ENCODE measurements at regions not wholly inside any gene's neighbourhood (a gene's known extent, or its start where the extent isn't known, plus 50 kb on each side); places are given as distances from the start of the nearest gene placed in this dataset.

GRCh38 chr4:53654300-53654758 is 63.0 kb upstream of the LNX1 start:
- no peak for DNase-seq (ENCODE audit: low read depth)
- Histone ChIP-seq H3K4me3 (ENCODE audit: low read depth, low read length) (no peak overlapping the region), H3K27me3 (ENCODE audit: control insufficient read depth, insufficient read depth, low read length) (no peaks in the 10 kb centered on the region), H3K36me3 (ENCODE audit: control insufficient read depth, insufficient read depth, low read length) (no peaks in the 10 kb centered on the region)
- ChIA-PET CTCF (interaction anchor here (0.8 to 3.6 kb wide), 6 partner anchors 12 to 51 kb away, joined by 3 to 11 read pairs (median 4); no protein-coding TSS in a partner anchor), POLR2A (no interaction called here)
- no peak for TF ChIP-seq CTCF (IDR thresholded peaks at IDR 0.05; ENCODE audit: insufficient read depth, low read depth, low read length)

GRCh38 chr4:53653484-53654053 is 62.3 kb upstream of the LNX1 start:
- CTCF ChIA-PET: interaction anchor here (0.8 to 3.6 kb wide), 4 partner anchors 11 to 52 kb away, joined by 3 to 11 read pairs (median 6); no protein-coding TSS in a partner anchor
- no peaks in the 10 kb centered on the region for H3K36me3 ChIP-seq (ENCODE audit: control insufficient read depth, insufficient read depth, low read length)
- no peak overlapping the region for H3K4me3 ChIP-seq (ENCODE audit: low read depth, low read length)
- no peaks in the 10 kb centered on the region for H3K27me3 ChIP-seq (ENCODE audit: control insufficient read depth, insufficient read depth, low read length)
- TF ChIP-seq CTCF (IDR thresholded peaks at IDR 0.05; ENCODE audit: insufficient read depth, low read depth, low read length): no peak
- no peak for DNase-seq (ENCODE audit: low read depth)
- POLR2A ChIA-PET: no interaction called here

DNA sequence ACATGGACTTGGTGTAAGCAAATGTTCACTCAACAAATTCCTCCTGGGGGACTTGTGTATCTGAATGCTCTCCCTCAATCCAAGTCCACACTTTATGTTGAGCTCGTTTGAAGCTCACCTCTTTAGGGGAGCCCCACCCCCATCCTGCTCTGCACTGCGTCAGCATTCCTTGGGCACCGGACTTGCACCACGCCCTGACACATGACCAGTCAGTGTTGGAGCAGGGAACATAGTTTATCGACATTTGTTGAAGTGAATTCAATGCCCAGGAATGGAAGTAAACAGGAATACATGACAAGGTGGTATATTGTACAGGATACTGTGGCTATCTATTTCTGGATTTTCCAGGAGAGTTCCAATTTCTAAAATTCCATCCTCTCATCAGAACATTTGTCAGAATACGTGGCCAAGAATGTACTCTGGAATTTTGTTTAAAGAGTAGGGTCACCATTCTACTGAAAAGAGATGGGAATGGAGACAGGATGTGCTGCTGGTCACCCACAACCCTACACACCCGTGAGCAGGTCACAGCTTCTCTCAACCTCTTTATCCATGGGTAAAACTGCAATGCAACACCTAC is 60.0 kb upstream of the LNX1 start:
- no peak for TF ChIP-seq CTCF (IDR thresholded peaks at IDR 0.05; ENCODE audit: insufficient read depth, low read depth, low read length)

GRCh38 chr4:53649357-53649756 is 58.1 kb upstream of the LNX1 start:
- POLR2A ChIA-PET: no interaction called here
- CTCF ChIA-PET: no interaction called here
- no peak for TF ChIP-seq CTCF (IDR thresholded peaks at IDR 0.05; ENCODE audit: insufficient read depth, low read depth, low read length)

More for the DNA sequence above, 60.0 kb upstream of the LNX1 start:
- no peaks in the 10 kb centered on the region for H3K36me3 ChIP-seq (ENCODE audit: control insufficient read depth, insufficient read depth, low read length)
- H3K27me3 ChIP-seq (ENCODE audit: control insufficient read depth, insufficient read depth, low read length): no peaks in the 10 kb centered on the region
- CTCF ChIA-PET: interaction anchor here (0.9 to 1.5 kb wide), 4 partner anchors 55 to 636 kb away, joined by 3 to 5 read pairs (median 3); no protein-coding TSS in a partner anchor
- no peak overlapping the region for H3K4me3 ChIP-seq (ENCODE audit: low read depth, low read length)
- POLR2A ChIA-PET: no interaction called here
- no peak for DNase-seq (ENCODE audit: low read depth)

DNA sequence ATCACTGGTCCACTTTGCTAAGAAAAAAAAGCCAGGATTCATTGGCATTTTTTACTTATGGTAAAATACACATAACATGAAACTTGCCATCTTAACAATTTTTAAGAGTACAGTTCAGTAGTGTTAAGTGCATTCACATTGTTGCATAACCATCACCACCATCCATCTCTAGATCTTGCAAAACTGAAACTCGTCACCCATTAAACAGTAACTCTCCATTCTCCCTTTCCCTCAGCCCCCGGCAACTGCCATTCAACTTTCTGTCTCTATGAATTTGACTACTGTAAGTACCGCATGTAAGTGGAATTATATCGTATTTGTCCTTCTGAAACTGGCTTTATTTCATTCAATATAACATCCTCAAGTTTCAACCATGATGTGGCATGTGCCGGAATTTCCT is 56.3 kb upstream of the LNX1 start:
- POLR2A ChIA-PET: no interaction called here
- no peak for DNase-seq (ENCODE audit: low read depth)
- no peak for TF ChIP-seq CTCF (IDR thresholded peaks at IDR 0.05; ENCODE audit: insufficient read depth, low read depth, low read length)
- H3K36me3 ChIP-seq (ENCODE audit: control insufficient read depth, insufficient read depth, low read length): no peaks in the 10 kb centered on the region
- CTCF ChIA-PET: no interaction called here
- H3K27me3 ChIP-seq (ENCODE audit: control insufficient read depth, insufficient read depth, low read length): no peaks in the 10 kb centered on the region
- no peak overlapping the region for H3K4me3 ChIP-seq (ENCODE audit: low read depth, low read length)

More at GRCh38 chr4:53649357-53649756, 58.1 kb upstream of the LNX1 start:
- no peaks in the 10 kb centered on the region for H3K36me3 ChIP-seq (ENCODE audit: control insufficient read depth, insufficient read depth, low read length)
- no peak for DNase-seq (ENCODE audit: low read depth)
- no peak overlapping the region for H3K4me3 ChIP-seq (ENCODE audit: low read depth, low read length)
- no peaks in the 10 kb centered on the region for H3K27me3 ChIP-seq (ENCODE audit: control insufficient read depth, insufficient read depth, low read length)
